ENCODE measurements at regions not wholly inside any gene's neighbourhood (a gene's known extent, or its start where the extent isn't known, plus 50 kb on each side); places are given as distances from the start of the nearest gene placed in this dataset.

- Mint-ChIP-seq H3K9me3 (ENCODE audit: unreplicated experiment) (no peaks in the 10 kb centered on the region), H3K27ac (ENCODE audit: unreplicated experiment) (no peak overlapping the region), H3K36me3 (ENCODE audit: insufficient read depth, unreplicated experiment) (no peaks in the 10 kb centered on the region), H3K27me3 (ENCODE audit: insufficient read depth, unreplicated experiment) (peaks cover 9% of the 10 kb centered on the region), H3K4me3 (ENCODE audit: unreplicated experiment) (no peak overlapping the region), H3K4me1 (ENCODE audit: low read depth, unreplicated experiment) (no peaks in the 10 kb centered on the region)
- Histone ChIP-seq H3K9me3 (0 out of 2 replicates have a peak, but pooled peaks cover 4% of the 10 kb centered on the region), H3K4me1 (no peaks in the 10 kb centered on the region), H3K4me3 (ENCODE audit: low read depth, low read length) (no peak overlapping the region), H3K36me3 (ENCODE audit: control insufficient read depth, insufficient read depth, low read length) (no peaks in the 10 kb centered on the region), H3K27me3 (replicated peaks; ENCODE audit: control insufficient read depth, insufficient read depth, low read length) (no peaks in the 10 kb centered on the region)
- BruUV-seq (replicated peaks) = no TSS peak
- intact Hi-C loops (cut with micrococcal nuclease; ENCODE audit: unreplicated experiment) = no loop called here
- no peak for TF ChIP-seq CTCF (IDR thresholded peaks at IDR 0.05; ENCODE audit: insufficient read depth in 1 of 2, low read depth in 1 of 2, low read length in 1 of 2, severe bottlenecking in 1 of 2, unreplicated experiment in 1 of 2)
- no peak for DNase-seq
- ChIA-PET POLR2A (no interaction called here), CTCF (no interaction called here)
Observed at GRCh38 chr11:92794783-92795182, 174.7 kb upstream of the MTNR1B start.

GRCh38 chr11:92796744-92797143 is 172.7 kb upstream of the MTNR1B start:
- H3K27me3 ChIP-seq (replicated peaks; ENCODE audit: control insufficient read depth, insufficient read depth, low read length) = no peaks in the 10 kb centered on the region
- H3K36me3 Mint-ChIP-seq (ENCODE audit: insufficient read depth, unreplicated experiment) = no peaks in the 10 kb centered on the region
- no peaks in the 10 kb centered on the region for H3K36me3 ChIP-seq (ENCODE audit: control insufficient read depth, insufficient read depth, low read length)
- no peak for DNase-seq
- no peak overlapping the region for H3K4me3 Mint-ChIP-seq (ENCODE audit: unreplicated experiment)
- no TSS peak for BruUV-seq (replicated peaks)
- no peak overlapping the region for H3K4me3 ChIP-seq (ENCODE audit: low read depth, low read length)
- POLR2A ChIA-PET = no interaction called here
- no peaks in the 10 kb centered on the region for H3K4me1 Mint-ChIP-seq (ENCODE audit: low read depth, unreplicated experiment)
- CTCF ChIA-PET = no interaction called here
- H3K9me3 Mint-ChIP-seq (ENCODE audit: unreplicated experiment) = no peaks in the 10 kb centered on the region
- H3K9me3 ChIP-seq = 0 out of 2 replicates have a peak, but pooled peaks cover 6% of the 10 kb centered on the region
- intact Hi-C loops (cut with micrococcal nuclease; ENCODE audit: unreplicated experiment) = no loop called here
- no peak overlapping the region for H3K27ac Mint-ChIP-seq (ENCODE audit: unreplicated experiment)
- peaks cover 12% of the 10 kb centered on the region for H3K27me3 Mint-ChIP-seq (ENCODE audit: insufficient read depth, unreplicated experiment)
- H3K4me1 ChIP-seq = no peaks in the 10 kb centered on the region
- no peak for TF ChIP-seq CTCF (IDR thresholded peaks at IDR 0.05; ENCODE audit: insufficient read depth in 1 of 2, low read depth in 1 of 2, low read length in 1 of 2, severe bottlenecking in 1 of 2, unreplicated experiment in 1 of 2)

DNA sequence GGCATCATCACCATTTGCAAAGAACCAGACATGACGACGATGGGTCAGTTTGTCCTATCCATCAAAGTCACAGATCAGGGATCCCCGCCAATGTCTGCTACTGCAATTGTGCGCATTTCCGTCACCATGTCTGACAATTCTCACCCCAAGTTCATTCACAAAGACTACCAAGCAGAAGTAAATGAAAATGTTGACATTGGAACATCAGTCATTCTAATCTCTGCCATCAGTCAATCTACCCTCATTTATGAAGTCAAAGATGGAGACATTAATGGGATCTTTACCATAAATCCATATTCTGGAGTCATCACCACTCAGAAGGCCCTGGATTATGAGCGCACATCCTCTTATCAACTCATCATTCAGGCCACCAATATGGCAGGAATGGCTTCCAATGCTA is 171.6 kb upstream of the MTNR1B start:
- no peak for DNase-seq
- Histone ChIP-seq H3K9me3 (0 out of 2 replicates have a peak, but pooled peaks cover 6% of the 10 kb centered on the region), H3K27me3 (replicated peaks; ENCODE audit: control insufficient read depth, insufficient read depth, low read length) (no peaks in the 10 kb centered on the region), H3K4me1 (no peaks in the 10 kb centered on the region), H3K4me3 (ENCODE audit: low read depth, low read length) (no peak overlapping the region), H3K36me3 (ENCODE audit: control insufficient read depth, insufficient read depth, low read length) (no peaks in the 10 kb centered on the region)
- TF ChIP-seq CTCF (IDR thresholded peaks at IDR 0.05; ENCODE audit: insufficient read depth in 1 of 2, low read depth in 1 of 2, low read length in 1 of 2, severe bottlenecking in 1 of 2, unreplicated experiment in 1 of 2) = no peak
- BruUV-seq (replicated peaks) = no TSS peak
- Mint-ChIP-seq H3K27ac (ENCODE audit: unreplicated experiment) (no peak overlapping the region), H3K4me1 (ENCODE audit: low read depth, unreplicated experiment) (no peaks in the 10 kb centered on the region), H3K4me3 (ENCODE audit: unreplicated experiment) (no peak overlapping the region), H3K27me3 (ENCODE audit: insufficient read depth, unreplicated experiment) (peaks cover 12% of the 10 kb centered on the region), H3K9me3 (ENCODE audit: unreplicated experiment) (no peaks in the 10 kb centered on the region), H3K36me3 (ENCODE audit: insufficient read depth, unreplicated experiment) (no peaks in the 10 kb centered on the region)
- CTCF ChIA-PET = no interaction called here
- intact Hi-C loops (cut with micrococcal nuclease; ENCODE audit: unreplicated experiment) = no loop called here
- POLR2A ChIA-PET = no interaction called here

Measured in Caco-2 (cell line).